AG09319 (cell line): ENCODE measurements at regions not wholly inside any gene's neighbourhood (a gene's known extent, or its start where the extent isn't known, plus 50 kb on each side); places are given as distances from the start of the nearest gene placed in this dataset.
A peak's percentile ranks its signal among the peaks of the same experiment; 100 is the strongest.

Experiments used
- DNase-seq: peaks from one replicate; pipeline ENCODE4 v3.0.0-alpha.2; 2010; ENCODE audit warnings: low read depth; ENCODE audit errors: extremely low read depth
- TF ChIP-seq, protein P1 (sequence below): IDR thresholded peaks from 2 replicates; pipeline ENCODE4 v1.5.1; 2011; ENCODE audit warnings: low read depth, mild to moderate bottlenecking, inconsistent platforms, low read length, moderate library complexity

DNA sequence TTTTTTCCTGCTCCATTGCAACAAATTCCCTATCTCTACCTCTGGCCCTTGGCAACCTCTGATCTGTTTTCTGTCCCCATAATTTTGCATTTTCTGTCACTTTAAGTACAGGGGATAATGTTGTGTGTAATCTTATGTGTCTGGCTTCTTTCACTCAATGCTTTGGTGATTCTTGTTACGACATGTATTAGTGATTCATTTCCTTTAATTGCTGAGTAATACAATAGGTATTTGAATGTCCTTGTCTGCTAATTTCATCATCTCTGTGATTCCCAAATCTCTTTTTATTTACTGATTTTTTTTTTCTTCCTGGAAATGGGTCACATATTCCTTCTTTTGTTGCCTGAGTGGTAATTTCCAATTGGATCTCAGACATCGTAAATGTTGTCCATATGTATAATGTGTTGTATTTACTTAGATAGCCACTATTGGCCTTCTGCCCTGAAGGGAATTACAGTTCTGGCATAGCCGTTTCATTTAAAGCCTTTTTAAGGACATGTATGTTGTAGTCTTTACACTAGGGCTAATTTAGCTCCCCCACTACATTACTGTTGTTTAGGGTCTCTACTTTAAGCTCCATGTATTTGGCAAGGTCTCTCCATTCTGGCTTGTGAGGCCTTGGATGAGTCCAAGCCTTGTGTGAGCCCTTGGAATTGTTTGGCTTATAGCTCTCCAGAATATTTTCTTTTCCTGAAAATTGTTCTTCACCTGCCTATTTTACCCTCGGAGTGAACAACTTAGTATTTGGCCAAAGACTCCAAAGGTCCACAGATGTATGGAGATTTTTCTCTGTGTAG, 683.8 kb downstream of the LRRC70 start:
- TF ChIP-seq, protein P1, sequence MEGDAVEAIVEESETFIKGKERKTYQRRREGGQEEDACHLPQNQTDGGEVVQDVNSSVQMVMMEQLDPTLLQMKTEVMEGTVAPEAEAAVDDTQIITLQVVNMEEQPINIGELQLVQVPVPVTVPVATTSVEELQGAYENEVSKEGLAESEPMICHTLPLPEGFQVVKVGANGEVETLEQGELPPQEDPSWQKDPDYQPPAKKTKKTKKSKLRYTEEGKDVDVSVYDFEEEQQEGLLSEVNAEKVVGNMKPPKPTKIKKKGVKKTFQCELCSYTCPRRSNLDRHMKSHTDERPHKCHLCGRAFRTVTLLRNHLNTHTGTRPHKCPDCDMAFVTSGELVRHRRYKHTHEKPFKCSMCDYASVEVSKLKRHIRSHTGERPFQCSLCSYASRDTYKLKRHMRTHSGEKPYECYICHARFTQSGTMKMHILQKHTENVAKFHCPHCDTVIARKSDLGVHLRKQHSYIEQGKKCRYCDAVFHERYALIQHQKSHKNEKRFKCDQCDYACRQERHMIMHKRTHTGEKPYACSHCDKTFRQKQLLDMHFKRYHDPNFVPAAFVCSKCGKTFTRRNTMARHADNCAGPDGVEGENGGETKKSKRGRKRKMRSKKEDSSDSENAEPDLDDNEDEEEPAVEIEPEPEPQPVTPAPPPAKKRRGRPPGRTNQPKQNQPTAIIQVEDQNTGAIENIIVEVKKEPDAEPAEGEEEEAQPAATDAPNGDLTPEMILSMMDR = no peak
- DNase-seq = peak; percentile 40

DNA sequence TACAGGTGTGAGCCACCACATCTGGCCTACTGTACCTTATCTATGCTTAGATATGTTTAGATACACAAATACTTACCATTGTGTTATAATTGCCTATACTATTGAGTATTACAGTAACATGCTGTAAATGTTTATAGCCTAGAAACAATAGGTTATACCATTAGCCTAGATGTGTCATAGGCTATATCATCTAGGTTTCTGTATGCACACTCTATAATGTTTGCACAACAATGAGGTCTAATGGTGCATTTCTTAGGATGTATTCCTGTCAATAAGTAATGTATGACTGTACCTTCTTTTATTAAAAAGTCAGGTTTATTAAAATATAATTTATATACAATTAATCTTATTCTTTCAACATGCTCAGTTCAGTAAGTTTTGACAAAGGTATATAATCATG, 683.1 kb downstream of the LRRC70 start:
- TF ChIP-seq, protein P1 = no peak
- DNase-seq = no peak

DNA sequence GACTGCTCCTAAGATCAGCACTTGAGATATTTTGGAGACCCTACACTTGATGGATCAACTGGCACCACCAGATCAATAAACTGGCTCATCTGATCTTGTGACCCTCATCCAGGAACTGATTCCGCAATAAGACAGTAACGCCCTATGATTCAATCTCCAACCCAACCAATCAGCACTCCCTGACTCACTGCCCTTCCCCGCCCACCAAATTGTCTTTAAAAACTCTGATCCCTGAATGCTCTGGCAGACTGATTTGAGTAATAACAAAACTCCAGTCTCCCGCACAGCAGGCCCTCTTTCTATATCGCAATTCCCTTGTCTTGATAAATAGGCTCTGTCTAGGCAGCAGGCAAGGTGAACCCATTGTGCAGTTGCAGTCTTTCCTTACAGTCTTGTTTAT, 677.0 kb downstream of the LRRC70 start:
- TF ChIP-seq, protein P1 = no peak
- no peak for DNase-seq

- TF ChIP-seq, protein P1 = no peak
- no peak for DNase-seq
Measured at GRCh38 chr5:63250939-63251338, 672.3 kb downstream of the LRRC70 start.

DNA sequence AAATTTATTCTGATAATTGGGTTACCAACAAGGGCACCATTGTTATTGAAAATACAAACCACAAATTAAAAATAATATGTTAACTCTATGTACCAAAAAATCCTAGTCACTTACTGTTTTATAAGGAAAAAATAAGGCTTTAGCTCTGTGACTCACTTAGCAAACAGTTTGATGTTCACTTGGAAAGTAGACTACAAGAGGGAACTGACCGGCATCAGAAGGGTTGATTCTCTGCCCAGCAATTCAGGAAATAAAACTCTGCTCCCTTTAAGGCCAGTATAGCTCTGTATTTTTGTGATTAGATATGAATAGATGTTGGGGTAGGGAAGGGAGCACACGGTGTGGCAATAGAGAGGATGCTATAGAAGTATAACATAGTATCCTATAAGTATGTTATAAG, 671.3 kb downstream of the LRRC70 start:
- TF ChIP-seq, protein P1 = no peak
- no peak for DNase-seq

DNA sequence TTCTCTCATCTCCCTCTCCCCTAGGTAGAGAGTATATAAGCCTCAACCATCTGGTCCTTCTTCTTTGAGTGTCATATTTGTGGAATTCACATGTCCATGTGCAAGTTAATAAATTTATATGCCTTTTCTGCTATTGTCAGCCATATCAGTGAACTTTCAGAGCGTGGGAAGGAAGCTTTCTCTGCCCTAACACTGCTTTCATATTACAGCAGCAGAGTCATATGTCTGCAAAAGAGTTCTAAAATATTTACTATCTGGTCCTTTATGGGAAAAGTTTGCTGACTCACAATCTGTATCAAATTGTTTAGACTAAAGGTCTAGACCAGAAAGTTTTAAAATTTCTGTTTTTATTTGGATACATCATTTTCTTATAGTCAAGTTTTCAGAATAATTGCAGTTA, 669.0 kb downstream of the LRRC70 start:
- TF ChIP-seq, protein P1 = no peak
- no peak for DNase-seq

DNA sequence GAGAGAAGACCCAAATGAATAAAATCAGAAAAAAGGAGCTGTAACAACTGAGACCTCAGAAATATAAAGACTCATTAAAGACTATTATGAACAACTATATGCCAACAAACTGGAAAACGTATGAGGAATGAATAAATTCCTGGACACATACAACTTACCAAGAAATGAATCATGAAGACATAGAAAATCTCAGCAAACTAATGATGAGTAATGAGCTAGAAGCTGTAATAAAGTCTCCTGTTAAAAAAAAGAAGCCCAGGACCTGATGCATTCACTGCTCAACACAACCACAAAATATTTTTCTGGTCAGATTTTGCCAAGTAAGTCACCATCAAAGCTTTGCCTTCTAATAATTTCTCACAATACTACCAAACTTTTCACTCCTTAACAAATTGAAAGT, 666.7 kb downstream of the LRRC70 start:
- TF ChIP-seq, protein P1 = no peak
- DNase-seq = no peak
